ENCODE measurements at regions not wholly inside any gene's neighbourhood (a gene's known extent, or its start where the extent isn't known, plus 50 kb on each side); places are given as distances from the start of the nearest gene placed in this dataset.

GRCh38 chr2:12484536-12485115 lies 232.1 kb upstream of the TRIB2 start:
- TF ChIP-seq POLR2A (IDR thresholded peaks at IDR 0.05) (no peak), CTCF (IDR thresholded peaks at IDR 0.05) (no peak)
